ENCODE measurements at regions not wholly inside any gene's neighbourhood (a gene's known extent, or its start where the extent isn't known, plus 50 kb on each side); places are given as distances from the start of the nearest gene placed in this dataset.
A peak's percentile ranks its signal among the peaks of the same experiment; 100 is the strongest.

DNA sequence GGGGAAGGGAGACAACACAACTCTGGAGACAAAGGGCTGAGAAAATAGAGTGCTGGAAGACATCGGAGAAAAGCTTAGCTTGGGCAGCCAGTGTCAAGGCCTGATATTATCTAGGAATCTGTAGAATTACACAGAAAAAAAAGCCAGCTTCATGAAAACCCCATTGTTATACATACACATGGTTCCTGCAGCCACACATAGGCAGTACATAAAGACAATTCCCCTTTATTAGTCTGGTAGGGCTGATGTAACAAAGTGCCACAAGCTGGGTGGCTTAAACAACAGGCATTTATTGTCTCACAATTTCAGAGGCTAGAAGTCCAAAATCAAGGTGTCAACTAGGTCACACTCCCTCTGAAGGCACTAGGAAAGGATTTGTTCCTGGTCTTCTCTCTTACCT is 503.5 kb downstream of the MID1IP1 start:
- no peak for DNase-seq

- DNase-seq = no peak
These were observed 506.2 kb downstream of the MID1IP1 start for GRCh38 chrX:39307488-39307887.

GRCh38 chrX:39308126-39308525 is 506.9 kb downstream of the MID1IP1 start:
- no peak for DNase-seq

GRCh38 chrX:39309018-39309635 is 507.9 kb downstream of the MID1IP1 start:
- DNase-seq = peak; percentile 50 to 63

GRCh38 chrX:39309721-39310152 is 508.5 kb downstream of the MID1IP1 start:
- peak; percentile 35 to 50 for DNase-seq

- no peak for DNase-seq
These were observed 509.6 kb downstream of the MID1IP1 start for GRCh38 chrX:39310891-39311290.

DNA sequence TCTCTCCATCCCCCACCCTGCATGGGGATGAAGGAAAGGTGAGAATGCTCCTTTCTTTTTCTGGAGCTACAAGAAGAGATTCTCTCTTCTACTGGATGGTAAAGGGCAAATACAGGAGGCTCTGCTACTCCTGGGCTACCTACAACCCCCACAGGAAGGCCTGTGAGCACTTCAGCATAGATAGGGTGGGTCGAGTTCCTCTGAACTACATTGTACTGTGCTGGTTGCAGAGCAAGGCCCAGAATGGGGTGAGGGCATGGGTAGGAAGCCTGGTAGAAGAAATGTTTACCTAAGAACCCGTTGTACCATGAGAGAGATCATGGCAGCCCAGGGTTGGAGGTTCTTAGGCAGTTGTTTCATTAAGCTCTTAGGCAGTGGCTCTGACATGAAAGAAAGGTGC is 510.4 kb downstream of the MID1IP1 start:
- DNase-seq = no peak

DNA sequence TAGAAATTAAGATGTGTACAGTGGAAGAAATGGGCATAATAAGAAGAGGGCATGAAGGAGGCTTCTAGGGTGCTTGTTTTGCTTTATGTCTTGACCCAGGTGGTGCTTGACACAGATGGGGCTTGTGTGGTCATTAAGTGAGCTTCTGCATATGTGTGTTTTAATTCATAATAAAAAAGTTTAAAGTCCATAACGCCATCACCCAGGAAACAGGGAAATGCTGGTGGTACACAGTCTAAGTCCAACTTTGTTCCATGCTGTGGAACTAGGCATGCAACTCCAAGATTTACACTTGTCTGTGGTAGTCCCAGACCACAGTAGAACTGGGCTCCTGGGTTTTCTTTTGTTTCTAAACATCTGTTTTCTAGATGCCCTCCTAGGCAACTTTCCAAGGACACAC is 511.9 kb downstream of the MID1IP1 start:
- DNase-seq = no peak

DNA sequence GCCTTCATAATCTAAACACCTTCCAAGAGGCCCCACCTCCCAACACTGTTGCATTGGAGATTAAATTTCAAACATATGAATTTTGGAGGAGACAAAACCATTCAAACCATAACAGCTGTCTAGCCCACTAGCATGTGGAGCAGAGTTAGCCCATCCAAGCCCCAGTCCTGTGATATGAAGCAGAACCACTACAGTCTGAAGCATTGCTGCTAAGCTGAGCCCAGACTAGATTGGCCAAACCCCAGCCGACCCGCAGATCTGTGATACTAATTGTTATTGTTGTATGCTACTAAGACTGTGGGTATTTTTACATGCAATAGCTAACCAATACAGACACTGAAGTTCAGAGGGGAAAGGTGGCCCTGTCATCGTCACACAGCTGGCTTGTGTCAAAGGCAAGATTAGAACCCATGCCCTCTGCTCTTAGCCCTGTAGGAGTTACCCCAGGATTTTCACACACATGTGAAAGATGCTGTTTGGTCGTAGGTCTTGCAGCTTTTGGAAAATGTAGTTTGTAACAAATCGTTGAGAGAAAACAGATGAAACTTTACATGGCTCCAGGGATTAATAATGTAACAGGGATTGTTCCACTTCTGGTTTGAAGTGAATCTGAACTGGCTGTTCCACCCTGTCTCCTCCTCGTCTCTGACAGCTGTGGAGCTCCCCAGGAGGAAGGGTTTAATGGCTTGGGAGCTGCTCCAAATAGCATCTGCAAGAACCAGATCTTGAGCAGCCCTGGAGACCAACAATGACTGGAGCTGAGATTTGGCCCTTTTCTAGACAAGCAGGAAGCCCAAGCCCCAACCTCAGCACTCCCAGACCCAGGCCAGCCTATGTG is 517.5 kb downstream of the MID1IP1 start:
- DNase-seq = no peak

GRCh38 chrX:39320165-39320564 is 518.9 kb downstream of the MID1IP1 start:
- DNase-seq = no peak

- no peak for DNase-seq
These were observed 521.2 kb downstream of the MID1IP1 start for GRCh38 chrX:39322496-39322895.

DNA sequence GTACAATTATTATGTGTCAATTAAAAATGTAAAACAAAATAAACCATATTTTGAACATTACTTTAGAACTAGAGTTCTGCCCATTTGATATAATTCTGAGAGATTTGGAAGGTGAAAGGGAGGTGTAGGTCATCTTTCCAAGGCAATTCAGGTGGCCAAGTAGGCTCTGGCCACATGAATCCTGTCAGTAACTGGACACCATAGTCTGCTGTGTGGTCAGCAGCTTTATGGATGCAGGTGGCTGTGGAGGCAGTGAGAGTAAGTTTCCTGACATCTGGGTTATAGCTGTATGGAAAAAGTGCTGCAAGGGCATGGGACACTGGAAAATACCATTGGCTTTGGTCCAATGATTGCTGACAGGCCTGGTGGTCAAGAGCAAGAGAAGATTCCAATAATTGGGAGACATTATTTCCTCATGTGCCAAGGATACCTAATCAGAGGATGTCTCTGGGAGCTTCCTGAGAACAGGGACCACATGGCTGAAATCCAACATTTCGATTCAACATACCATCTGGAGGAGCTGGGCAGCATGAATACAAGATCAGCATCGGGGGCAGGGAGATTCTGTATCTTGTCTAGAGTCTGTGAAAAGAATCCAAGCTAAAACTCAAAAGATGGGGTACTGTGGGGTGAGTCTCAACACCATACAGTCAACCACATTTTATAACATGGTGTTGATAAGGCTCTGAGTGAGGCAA is 523.1 kb downstream of the MID1IP1 start:
- no peak for DNase-seq

DNA sequence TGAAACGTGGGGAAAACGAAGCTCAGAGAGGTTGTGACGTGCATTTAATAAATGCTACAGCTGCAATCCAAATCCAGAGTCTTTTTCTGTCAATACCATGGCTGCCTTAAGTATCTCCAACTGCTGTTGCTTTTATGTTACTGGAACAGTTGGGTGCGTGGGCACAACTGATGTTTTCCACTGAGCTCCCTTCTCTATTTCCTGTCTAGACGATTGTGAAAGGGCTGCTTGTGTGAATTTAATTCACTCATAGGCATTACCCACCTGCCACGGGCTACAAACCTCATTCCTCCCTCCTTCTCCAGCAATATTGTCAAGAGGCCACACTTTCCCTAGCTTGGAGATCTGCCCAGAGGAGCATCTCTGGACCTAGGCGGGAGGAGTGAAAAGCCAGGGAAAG is 526.0 kb downstream of the MID1IP1 start:
- peak; percentile 50 to 55 for DNase-seq

GRCh38 chrX:39327705-39328104 is 526.4 kb downstream of the MID1IP1 start:
- DNase-seq = no peak

DNA sequence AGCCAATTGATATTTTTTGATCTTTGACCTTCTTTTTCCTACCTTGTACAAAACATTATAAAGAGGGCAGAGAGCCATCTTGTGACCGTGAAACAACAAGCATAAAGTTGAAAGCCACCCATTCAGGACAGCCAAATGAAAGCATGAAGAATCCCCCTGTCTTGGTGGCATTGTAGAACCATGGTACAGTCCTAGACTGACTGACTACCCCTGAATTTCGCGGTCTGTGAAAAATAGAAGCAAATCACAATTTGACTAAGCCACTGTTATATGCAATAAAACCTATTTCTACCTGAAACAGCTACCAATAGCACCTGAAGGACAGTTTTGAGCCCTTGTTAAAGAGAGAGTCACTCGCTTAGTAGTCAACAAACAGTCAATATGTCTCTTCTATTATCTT is 527.4 kb downstream of the MID1IP1 start:
- DNase-seq = no peak

GRCh38 chrX:39331082-39331704 is 529.9 kb downstream of the MID1IP1 start:
- no peak for DNase-seq

DNA sequence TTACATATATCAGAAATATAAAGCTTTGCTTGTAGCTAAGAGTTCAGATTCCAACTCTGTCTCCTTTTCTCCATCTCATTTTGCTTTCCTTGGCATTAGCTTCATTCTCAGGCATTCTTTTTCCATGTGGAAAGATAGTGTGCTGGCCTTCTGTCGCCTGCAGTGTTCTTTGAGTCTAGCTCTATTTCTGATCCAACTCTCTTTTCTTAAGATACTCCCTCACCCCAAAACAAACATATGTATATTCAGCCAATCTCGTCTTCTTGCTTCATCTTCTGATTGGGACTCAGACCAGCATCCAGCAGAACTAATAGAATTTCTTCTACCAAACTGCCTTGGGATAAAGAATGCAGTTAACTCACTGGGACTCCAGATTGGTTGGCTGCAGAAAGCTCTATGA is 532.2 kb downstream of the MID1IP1 start:
- DNase-seq = no peak

DNA sequence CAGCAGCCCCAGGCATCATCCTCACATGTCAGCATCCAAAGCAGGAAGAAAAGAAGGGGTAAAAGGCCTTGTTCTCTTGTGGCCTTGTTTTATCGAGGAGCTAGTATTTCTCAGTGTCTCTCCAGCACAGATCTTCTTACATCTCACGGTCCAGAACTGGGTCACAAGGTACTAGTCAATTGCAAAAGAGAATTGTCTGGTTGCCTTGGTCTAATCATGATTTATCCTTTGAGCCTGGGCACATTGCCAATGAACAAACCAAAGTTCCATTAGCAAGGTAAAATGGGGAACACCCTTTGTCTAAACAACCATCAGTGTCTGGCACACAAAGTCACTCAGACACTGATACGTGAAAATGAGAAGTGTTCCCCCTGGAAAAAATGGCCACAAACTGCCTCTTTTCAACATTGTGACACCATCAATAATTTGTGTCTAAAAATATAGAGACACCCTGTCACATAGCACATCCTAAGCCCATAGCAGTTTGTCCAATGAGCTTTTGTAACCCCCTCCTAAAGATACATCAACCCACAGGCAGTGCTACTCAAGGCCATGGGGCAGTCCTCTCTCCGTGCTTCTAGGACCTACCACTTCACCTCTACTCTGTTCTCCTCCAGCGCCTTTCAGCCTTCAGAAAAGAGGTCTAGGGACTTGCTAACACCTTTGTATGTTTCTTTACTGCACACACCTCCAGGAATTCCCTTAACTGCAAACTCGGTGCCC is 534.4 kb downstream of the MID1IP1 start:
- no peak for DNase-seq

DNA sequence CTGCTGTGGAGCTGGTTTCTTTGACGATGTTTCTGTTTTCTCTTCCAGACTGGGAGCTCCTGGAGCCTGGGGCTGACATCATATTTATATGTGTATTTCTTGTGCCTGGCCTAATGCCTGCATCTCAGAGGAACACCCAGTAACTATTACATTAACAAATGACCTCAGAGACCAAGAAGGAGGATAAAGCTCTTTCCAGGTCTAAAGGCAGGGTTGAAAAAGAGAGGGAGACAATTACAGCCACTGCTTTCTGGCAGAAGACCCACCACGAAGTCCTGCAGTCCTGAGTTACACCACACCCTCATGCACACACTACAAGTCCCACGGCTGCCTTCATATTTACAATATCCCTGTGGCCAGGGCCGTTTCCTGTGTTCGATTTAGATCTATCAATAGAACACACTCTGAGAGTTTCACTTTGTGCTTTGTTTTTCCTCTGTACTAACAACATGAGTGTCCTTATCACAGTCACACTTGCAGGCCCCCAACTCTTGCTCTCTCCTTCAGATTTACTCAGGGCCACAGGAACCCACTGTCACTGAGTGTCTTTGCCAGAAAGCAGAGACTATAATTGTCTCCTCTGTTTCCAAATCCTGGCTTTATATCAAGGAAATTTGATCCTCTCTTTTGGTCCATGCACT is 535.5 kb downstream of the MID1IP1 start:
- no peak for DNase-seq

DNA sequence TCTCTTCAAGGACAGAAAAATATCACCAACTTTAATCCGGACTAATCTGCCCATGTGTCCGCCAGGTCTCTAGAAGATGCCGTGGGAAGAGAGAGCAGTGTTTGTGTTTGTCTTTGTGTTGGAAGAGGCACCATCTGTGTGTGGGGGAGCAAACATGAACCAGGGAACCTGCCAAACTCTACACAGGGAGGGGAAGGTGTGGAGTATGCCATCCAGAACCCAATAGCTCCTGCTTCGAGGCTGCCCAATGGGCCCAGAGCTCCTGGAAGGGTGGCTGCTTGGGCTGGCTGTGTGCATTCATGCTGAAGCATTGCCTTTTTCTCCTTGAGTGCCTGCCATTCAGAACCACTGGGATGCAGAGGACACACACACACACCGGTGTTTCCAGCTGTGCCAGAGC is 536.2 kb downstream of the MID1IP1 start:
- DNase-seq = no peak

GRCh38 chrX:39338583-39338982 is 537.3 kb downstream of the MID1IP1 start:
- no peak for DNase-seq

DNA sequence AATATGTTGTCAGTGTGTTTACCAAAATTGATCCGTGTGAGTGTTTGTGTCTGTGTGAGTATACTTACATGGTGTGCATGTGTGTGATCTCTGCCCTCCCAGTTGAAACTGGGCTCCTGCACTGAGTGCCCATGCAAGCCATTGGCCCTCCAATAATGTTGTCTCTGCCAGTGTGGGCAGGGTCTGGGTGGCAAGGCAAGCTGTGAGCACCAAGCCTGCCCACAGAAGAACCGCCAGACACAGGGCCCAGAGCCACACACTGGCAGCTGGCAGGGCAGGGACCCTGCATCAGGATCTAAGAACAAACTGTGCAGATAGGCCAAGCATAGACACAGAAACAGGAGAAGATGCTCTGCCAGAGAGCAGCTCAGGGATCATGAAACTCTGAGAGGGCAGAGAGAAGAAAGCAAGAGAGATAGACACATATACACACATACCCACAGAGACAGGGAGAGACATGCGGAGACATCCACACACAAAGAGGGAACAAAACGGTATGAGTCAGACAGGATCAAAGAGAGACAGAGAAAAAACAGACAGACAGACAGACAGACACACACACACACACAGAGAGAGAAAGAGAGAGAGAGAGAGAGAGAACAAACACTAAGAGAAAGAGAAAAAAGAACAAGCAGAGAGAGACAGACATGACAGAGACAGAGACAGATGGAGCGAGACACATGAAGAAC is 555.0 kb downstream of the MID1IP1 start:
- DNase-seq = no peak

All from activated CD4-positive, alpha-beta T cell treated with anti-CD3 and anti-CD28 coated beads, Interleukin-2, amount 50 U/mL, for 4 hours (primary cell).